GM21825 (cell line): ENCODE measurements at regions not wholly inside any gene's neighbourhood (a gene's known extent, or its start where the extent isn't known, plus 50 kb on each side); places are given as distances from the start of the nearest gene placed in this dataset.

Source experiments
- ATAC-seq: cut with Tn5 transposase; IDR thresholded peaks from one replicate; pipeline ENCODE4 v1.9.1; 2021; ENCODE audit warnings: mild to moderate bottlenecking, moderate library complexity; ENCODE audit not compliant: unreplicated experiment

DNA sequence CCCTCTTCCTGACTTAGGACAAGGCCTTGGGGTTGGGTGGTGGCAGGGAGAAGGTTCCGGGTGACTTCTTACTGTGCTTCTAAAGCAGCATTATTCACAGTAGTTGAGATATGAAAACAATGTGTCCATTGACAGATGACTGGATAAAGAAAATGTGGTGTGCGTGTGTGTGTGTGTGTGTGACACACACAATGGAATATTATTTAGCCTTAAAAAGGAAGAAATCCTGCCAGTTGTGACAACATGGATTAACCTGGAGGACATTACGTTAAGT lies 128.1 kb upstream of the RASGRP1 start:
- no peak for ATAC-seq

- ATAC-seq: no peak
Measured at GRCh38 chr15:38695249-38696108, 130.9 kb upstream of the RASGRP1 start.

DNA sequence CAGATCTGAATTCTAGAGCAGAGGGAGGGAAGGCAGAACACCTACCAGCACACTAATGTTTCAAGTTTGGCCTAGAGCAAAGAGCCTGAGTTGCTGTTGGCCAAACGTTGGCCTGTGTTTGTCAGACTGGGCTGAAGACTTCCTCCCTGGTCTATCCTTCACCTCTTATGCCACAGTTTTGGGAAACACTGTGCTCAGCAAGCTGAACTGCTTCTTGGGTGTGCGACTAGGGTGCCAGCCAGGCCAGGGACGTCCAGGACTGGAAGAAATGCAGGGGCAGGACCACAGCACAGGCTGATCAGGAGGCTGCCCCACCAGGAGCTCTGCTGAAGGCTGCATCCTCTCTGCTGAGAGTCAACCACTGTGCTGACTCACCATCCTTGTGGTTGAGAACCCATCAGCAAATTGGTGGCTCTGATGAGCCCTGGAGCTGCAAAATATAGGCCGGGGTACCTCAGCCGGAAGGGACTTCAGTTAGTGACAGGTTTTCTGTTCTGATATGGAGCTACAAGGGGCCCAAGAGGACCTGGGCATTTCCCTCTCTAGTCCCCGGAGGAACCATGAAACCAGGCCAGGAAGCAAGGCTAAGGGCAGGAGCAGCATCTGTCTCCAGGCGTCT lies 131.6 kb upstream of the RASGRP1 start:
- peak; percentile 75 for ATAC-seq

- no peak for ATAC-seq
Measured at GRCh38 chr15:38696790-38697495, 132.3 kb upstream of the RASGRP1 start.

- ATAC-seq: no peak
Measured at GRCh38 chr15:38698254-38698653, 133.6 kb upstream of the RASGRP1 start.

DNA sequence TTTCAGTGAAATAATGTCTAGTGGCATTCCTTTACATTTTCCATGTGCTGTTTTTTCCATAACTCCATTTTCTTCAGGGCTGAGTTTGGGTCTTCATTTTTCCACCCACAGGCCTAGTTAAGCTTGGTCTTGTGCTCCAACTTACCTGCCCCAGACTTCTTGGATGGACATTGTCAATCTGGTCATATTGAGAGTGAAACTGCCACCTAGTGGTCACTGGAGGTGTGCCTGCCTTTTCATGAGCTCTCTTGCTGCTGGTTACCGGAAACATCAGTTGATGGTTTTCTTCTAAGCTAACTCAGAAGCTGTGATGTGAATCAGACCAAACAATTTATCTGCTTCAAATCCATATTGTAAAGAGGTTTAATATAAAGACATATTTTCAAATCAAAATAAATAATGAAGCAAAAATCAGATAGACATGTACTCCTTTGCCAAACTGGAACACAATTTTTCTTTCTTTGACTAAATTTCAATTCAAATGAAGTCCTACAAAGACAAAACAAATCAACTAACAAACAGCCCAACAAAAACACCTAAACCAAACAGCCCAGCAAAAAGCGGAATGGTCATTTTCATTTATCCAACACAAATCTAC lies 135.1 kb upstream of the RASGRP1 start:
- peak; percentile 46 for ATAC-seq

DNA sequence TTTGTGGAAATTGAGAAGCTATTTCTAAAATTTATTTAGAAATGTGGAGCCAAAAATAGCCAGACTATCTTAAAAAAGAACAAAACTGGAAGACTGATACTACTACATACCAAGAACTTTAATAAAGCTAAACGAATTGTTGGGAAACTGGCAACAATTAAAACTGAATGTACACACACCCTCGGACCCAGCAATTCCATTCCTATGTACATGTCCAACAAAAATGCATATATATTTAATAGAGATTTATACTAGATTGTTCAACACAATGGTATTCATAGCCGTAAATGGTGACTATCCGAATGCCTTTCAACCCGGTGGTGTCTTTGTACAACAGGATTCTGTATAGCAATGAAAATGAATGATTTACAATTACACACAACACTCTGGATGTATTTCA lies 136.5 kb upstream of the RASGRP1 start:
- ATAC-seq: no peak

GRCh38 chr15:38702178-38702912 lies 137.7 kb upstream of the RASGRP1 start:
- ATAC-seq: no peak

DNA sequence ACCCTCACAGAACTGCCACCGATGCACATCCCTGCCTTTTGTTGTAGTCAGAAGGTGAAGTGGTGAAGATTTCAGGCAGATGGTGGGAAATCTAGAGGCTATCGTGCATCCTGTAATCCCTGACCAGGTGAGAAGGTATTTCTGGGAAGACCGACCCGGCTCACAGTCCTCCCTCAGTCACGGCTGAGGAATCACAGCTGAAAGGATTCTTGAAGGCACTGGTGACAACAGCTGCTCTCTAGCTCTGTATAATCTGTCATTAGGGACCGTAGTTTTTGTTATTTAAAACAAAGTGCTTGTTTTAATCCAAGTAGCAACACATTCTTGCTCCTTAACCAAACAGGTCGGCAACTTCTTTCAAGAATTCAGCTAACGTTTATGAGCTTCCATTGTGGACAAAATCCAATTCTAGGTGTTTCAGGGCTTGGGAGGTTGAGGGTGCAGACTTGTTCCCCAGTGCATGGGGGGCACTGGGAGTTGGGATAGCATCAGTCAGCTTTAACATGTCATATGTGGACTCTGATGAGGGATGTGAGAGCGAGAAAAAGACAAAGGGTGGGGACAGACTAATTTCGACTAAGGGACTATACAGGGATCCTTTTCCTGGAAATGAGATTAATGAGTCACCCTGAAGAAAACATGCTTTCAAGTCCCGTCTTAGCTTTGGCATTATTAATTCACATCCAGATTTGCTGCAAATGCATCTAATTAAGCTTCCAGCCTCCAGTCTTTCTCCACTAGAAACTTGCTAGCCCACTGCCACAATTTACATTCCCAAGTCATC lies 141.0 kb upstream of the RASGRP1 start:
- no peak for ATAC-seq

DNA sequence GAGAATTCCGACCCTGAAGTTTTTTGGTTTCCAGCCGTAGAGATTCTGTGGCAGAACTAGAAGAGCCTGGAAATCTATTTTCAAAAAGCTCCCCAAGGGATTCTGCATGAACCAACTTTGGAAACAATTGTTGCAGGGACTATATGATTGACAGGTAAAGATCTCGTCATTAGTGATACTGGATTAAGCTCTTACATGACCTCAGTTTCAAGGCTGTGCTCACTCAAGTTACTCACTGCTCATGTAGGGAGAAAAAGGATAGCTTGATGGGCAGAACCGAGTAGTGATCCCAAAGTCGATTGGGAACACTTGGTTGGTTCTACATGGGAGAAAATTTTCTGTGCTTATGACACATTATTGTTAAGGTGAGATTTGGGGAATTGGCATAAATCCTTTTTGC lies 142.3 kb upstream of the RASGRP1 start:
- no peak for ATAC-seq

- ATAC-seq: peak; percentile 70
Measured at GRCh38 chr15:38707802-38708671, 143.4 kb upstream of the RASGRP1 start.

DNA sequence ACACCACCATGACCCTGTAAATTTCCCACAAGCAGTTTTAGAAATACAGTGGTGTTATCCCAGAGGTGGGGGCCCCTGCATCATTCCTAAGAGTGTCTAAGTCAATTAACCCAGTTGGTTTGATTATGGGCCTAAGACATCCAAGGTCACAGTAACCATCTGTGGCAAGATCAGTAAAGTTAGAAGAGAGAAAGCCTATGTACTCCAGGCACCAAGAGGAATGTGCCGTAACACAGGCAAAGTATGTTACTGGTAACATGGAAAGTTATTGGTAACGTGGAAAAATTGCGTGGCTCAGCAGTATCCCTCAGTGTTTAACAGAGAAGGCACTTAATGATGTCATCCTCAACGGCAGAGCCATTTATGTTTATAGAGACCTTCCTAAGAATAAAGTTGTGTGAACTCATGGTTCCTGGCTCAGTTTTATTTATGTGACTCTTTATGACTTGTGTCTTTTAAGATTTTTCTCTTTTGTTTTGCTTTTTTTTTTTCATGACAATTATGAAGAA lies 144.1 kb upstream of the RASGRP1 start:
- no peak for ATAC-seq

DNA sequence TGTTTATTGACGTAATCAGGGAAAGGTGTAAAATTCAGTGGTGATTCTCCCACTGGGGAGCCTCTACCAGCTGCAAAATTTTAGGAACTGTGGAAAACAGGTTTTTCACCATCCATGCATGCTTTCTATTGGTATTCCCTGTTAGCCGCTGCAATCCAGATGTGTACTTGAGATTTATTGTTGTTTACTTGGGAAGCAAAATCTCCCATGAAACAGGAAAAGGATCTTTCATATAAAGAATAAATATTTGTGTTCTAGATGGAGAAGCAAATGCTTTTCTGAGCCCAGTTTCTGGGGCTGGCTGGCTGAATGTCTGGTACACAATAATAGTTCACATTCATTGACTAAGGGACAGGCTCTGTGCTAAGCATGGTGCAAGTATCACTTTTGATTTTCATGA lies 144.6 kb upstream of the RASGRP1 start:
- no peak for ATAC-seq

DNA sequence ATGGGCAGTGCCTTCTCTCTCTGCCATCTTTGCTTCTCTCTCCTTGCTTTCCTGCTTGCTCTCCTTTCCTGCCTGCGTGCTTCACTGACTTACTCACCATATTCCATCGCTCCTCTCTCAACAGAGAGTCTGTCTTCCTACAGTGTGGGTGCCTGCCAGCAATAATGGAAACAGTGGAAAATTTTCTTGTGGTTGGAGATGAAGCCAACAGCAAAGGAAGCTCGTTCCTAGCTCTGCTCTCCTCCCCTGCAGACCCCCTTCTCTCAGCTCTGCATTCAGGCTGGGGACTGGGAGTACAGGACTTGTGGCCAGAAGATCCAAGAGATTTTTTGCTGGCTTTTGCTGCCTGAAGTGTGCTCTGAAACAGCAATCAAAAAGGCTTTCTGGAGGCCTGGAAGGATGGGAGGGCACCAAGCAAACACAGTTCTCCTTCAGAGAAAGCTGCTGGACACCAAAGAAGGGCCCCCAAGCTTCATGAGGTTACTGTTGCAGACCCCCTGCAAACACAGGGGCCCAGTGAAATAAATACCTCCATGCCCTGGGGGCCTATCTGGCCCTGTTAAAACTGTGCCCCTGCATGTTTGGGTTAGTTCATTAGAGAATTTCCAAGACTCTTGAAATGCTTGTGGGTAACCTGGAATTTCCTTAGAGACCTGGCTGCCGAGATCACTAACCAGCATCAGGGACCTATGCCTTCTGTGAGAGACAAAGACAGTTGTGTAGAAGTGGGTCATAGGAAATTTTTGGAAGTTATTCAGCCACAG lies 149.9 kb upstream of the RASGRP1 start:
- ATAC-seq: no peak

GRCh38 chr15:38720893-38721567 lies 156.4 kb upstream of the RASGRP1 start:
- ATAC-seq: no peak

DNA sequence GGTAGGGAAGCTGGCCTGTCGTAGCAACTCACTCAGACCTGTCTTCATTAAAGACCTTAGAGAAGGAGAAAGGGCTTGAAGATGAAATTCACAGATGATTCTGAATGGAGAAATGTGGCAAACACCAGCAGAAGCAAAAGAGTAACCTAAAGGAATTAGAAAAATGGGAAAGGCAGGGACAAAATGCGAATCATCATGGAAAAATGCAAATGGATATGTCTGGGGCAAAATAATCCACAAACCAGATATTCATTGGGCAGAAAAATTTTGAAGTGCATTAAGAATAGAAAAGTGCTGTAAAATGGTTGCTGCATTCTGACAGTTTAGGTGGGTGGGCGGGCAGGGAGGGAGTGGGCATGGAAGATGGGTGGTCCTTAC lies 156.9 kb upstream of the RASGRP1 start:
- ATAC-seq: no peak

GRCh38 chr15:38722236-38722635 lies 157.6 kb upstream of the RASGRP1 start:
- ATAC-seq: no peak

- ATAC-seq: no peak
Measured at GRCh38 chr15:38724827-38725226, 160.2 kb upstream of the RASGRP1 start.
